PC-9 (cell line): ENCODE measurements at regions not wholly inside any gene's neighbourhood (a gene's known extent, or its start where the extent isn't known, plus 50 kb on each side); places are given as distances from the start of the nearest gene placed in this dataset.

Experiments used
- BruUV-seq: library from RNA; stranded (reverse); fragments of 400-500 nt; replicated peaks from 2 replicates; lab custom pipeline; 2021; lab: Mats Ljungman, UMichigan
- CTCF ChIA-PET: fragments of 300-600 bp; sonication (Branson Sonifier 250); formaldehyde crosslinking; loops from one replicate; lab custom pipeline; 2022; ENCODE audit warnings: antibody characterized with exemption; lab: Charles Lee
- POLR2A ChIA-PET: fragments of 300-600 bp; sonication (Branson Sonifier 250); formaldehyde crosslinking; loops from one replicate; lab custom pipeline; 2022; ENCODE audit warnings: antibody characterized with exemption; ENCODE audit not compliant: unreplicated experiment; lab: Charles Lee
- DNase-seq, 2 experiments: peaks; one replicate each; pipeline versions ENCODE4 v3.0.0 to v3.0.0-alpha.2; 2015 to 2022; ENCODE audit warnings: mixed read lengths in 1 of 2
- H2AFZ ChIP-seq: fragments of 200-600 bp; sonication (generic); 2 replicates; pipeline ENCODE4 v1.8.1; 2017; ENCODE audit warnings: antibody characterized with exemption
- H3F3A ChIP-seq: fragments of 200-600 bp; sonication (generic); 2 replicates; pipeline ENCODE4 v1.8.1; 2017; ENCODE audit warnings: antibody characterized with exemption, mild to moderate bottlenecking, low read depth; ENCODE audit not compliant: insufficient read depth
- H3K27ac ChIP-seq: fragments of 200-600 bp; sonication (generic); 2 replicates; pipeline ENCODE4 v1.6.1; 2016; ENCODE audit warnings: mixed run types
- H3K27me3 ChIP-seq: fragments of 200-600 bp; sonication (generic); 2 replicates; pipeline ENCODE4 v1.6.1; 2016; ENCODE audit warnings: low read depth, mixed run types; ENCODE audit not compliant: insufficient read depth
- H3K36me3 ChIP-seq: fragments of 200-600 bp; sonication (generic); 2 replicates; pipeline ENCODE4 v1.6.1; 2016; ENCODE audit warnings: low read depth, mixed run types
- H3K4me1 ChIP-seq: fragments of 200-600 bp; sonication (generic); replicated peaks from 2 replicates; pipeline ENCODE4 v1.6.1; 2016; ENCODE audit warnings: mixed run types; ENCODE audit not compliant: insufficient read depth
- H3K4me2 ChIP-seq: fragments of 200-600 bp; sonication (generic); 2 replicates; pipeline ENCODE4 v1.6.1; 2017; ENCODE audit warnings: mixed run types
- H3K4me3 ChIP-seq: fragments of 200-600 bp; sonication (generic); 2 replicates; pipeline ENCODE4 v1.6.1; 2016; ENCODE audit warnings: mixed run types
- H3K79me2 ChIP-seq: fragments of 200-600 bp; sonication (generic); 2 replicates; pipeline ENCODE4 v1.6.1; 2017; ENCODE audit warnings: low read depth, mixed run types
- H3K9me2 ChIP-seq: fragments of 200-600 bp; sonication (generic); 2 replicates; pipeline ENCODE4 v1.8.1; 2017; ENCODE audit warnings: mild to moderate bottlenecking; ENCODE audit not compliant: insufficient read depth
- H3K9me3 ChIP-seq: fragments of 200-600 bp; sonication (generic); 2 replicates; pipeline ENCODE4 v1.8.1; 2016; ENCODE audit warnings: low read depth; ENCODE audit not compliant: insufficient read depth
- H4K20me1 ChIP-seq: fragments of 200-600 bp; sonication (generic); 2 replicates; pipeline ENCODE4 v1.8.1; 2017; ENCODE audit not compliant: insufficient read depth
- EZH2 ChIP-seq: fragments of 200-600 bp; sonication (generic); IDR thresholded peaks from 2 replicates; pipeline ENCODE4 v1.8.0; 2017; ENCODE audit warnings: antibody characterized with exemption, low read depth
- intact Hi-C: fragments of 100-400 bp; cut with micrococcal nuclease; formaldehyde crosslinking; loops from one replicate; pipeline ENCODE4 v1.10.0; 2022; ENCODE audit not compliant: unreplicated experiment
- TF ChIP-seq, protein P1 (sequence below): fragments of 200-600 bp; sonication (generic); conservative IDR thresholded peaks from 2 replicates; pipeline ENCODE4 v1.6.1; 2017; ENCODE audit warnings: mixed run types, antibody characterized with exemption, mild to moderate bottlenecking, moderate library complexity

DNA sequence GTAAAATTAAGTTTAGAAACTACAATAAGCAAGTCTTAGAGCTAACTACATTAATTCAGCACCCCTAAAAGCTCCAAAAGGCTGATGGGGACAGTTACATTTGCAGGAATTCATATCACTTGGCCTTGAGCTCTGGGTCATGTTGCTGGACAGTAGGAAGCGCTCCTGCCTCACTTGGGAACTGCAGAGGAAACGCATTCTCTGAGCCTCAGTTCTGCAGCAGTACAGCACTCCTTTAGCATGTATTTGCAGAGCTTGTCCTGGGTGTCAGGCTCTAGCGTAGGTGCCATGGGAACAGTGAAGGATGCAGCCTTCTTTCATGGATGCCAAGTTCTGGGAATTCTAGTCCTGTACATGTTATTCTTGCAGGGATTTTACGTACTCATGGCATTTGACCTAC is 710.4 kb downstream of the IRX1 start:
- no peak for DNase-seq

DNA sequence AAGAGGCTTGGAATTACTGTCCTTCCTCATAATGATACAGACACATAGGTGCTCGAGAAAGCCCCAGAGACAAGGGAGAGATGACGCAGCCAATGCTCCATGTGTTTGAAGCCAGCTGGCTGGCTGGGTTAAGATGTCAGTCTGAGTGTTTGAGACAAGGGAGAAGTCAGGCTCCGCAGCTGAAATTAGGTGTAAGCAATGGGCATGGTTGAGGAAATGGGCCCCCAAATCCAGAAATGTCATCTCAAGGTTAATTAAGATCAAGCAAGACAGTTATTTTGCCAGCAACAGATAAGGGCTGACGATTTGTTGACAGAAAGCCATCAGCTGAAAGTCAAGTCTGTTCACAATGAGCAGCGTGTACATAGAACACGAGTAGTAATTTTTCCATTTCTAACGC is 713.4 kb downstream of the IRX1 start:
- TF ChIP-seq, protein P1, sequence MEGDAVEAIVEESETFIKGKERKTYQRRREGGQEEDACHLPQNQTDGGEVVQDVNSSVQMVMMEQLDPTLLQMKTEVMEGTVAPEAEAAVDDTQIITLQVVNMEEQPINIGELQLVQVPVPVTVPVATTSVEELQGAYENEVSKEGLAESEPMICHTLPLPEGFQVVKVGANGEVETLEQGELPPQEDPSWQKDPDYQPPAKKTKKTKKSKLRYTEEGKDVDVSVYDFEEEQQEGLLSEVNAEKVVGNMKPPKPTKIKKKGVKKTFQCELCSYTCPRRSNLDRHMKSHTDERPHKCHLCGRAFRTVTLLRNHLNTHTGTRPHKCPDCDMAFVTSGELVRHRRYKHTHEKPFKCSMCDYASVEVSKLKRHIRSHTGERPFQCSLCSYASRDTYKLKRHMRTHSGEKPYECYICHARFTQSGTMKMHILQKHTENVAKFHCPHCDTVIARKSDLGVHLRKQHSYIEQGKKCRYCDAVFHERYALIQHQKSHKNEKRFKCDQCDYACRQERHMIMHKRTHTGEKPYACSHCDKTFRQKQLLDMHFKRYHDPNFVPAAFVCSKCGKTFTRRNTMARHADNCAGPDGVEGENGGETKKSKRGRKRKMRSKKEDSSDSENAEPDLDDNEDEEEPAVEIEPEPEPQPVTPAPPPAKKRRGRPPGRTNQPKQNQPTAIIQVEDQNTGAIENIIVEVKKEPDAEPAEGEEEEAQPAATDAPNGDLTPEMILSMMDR, result no peak
- no peak for TF ChIP-seq EZH2
- H3K4me1 ChIP-seq, result no peaks in the 10 kb centered on the region
- BruUV-seq, result no TSS peak
- no peak overlapping the region for H3K4me3 ChIP-seq
- no peaks in the 10 kb centered on the region for H4K20me1 ChIP-seq
- peaks cover 5% of the 10 kb centered on the region; the same call in 1 of the 2 replicates for H3K27me3 ChIP-seq
- intact Hi-C loops, result no loop called here
- no peak overlapping the region for H3K4me2 ChIP-seq
- CTCF ChIA-PET, result no interaction called here
- no peak for DNase-seq
- H3K9me2 ChIP-seq, result no peaks in the 10 kb centered on the region
- H3K9me3 ChIP-seq, result no peaks in the 10 kb centered on the region
- no peak overlapping the region for H2AFZ ChIP-seq
- no peaks in the 10 kb centered on the region for H3F3A ChIP-seq
- no peak overlapping the region for H3K27ac ChIP-seq
- POLR2A ChIA-PET, result no interaction called here
- no peaks in the 10 kb centered on the region for H3K79me2 ChIP-seq
- H3K36me3 ChIP-seq, result no peaks in the 10 kb centered on the region

More for the DNA sequence above, 710.4 kb downstream of the IRX1 start:
- Histone ChIP-seq H3K4me1 (no peaks in the 10 kb centered on the region), H3K79me2 (no peaks in the 10 kb centered on the region), H3K36me3 (no peaks in the 10 kb centered on the region), H3K27ac (no peak overlapping the region), H3K4me3 (no peak overlapping the region), H3K4me2 (no peak overlapping the region), H3K9me2 (no peaks in the 10 kb centered on the region), H4K20me1 (no peaks in the 10 kb centered on the region), H3K9me3 (no peaks in the 10 kb centered on the region), H3K27me3 (peaks cover under 1% of the 10 kb centered on the region; the same call in 1 of the 2 replicates), H3F3A (no peaks in the 10 kb centered on the region), H2AFZ (no peak overlapping the region)
- POLR2A ChIA-PET, result no interaction called here
- CTCF ChIA-PET, result no interaction called here
- intact Hi-C loops, result no loop called here
- no TSS peak for BruUV-seq
- TF ChIP-seq, protein P1, result no peak
- TF ChIP-seq EZH2, result no peak

DNA sequence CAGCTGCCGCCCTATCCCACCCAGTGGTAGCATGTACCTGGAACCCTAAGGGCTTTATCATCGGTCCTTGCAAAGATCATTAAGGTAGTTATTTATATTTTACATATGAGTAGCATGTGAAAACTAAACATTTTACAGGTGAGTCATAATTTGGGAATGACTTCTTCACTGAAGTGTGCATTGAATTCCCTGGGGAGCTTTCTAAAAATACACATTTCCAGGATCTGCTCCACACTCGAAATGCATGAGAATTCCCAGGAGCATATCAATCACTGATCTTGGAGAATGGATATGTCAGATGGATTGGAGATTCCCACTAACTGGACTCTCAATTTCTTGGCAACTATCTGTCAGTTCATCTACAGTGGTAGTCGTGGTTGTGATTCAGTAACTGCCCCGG is 717.5 kb downstream of the IRX1 start:
- H3F3A ChIP-seq, result no peaks in the 10 kb centered on the region
- peaks cover 10% of the 10 kb centered on the region; the same call in 1 of the 2 replicates for H3K27me3 ChIP-seq
- no peaks in the 10 kb centered on the region for H3K9me3 ChIP-seq
- no peak overlapping the region for H3K27ac ChIP-seq
- TF ChIP-seq EZH2, result no peak
- TF ChIP-seq, protein P1, result no peak
- H3K4me3 ChIP-seq, result no peak overlapping the region
- POLR2A ChIA-PET, result no interaction called here
- H3K9me2 ChIP-seq, result 0 out of 2 replicates have a peak, but pooled peaks cover 2% of the 10 kb centered on the region
- no peak for DNase-seq
- no TSS peak for BruUV-seq
- no peaks in the 10 kb centered on the region for H3K79me2 ChIP-seq
- no peak overlapping the region for H3K4me2 ChIP-seq
- no peaks in the 10 kb centered on the region for H3K4me1 ChIP-seq
- intact Hi-C loops, result no loop called here
- no peak overlapping the region for H2AFZ ChIP-seq
- CTCF ChIA-PET, result no interaction called here
- H3K36me3 ChIP-seq, result no peaks in the 10 kb centered on the region
- H4K20me1 ChIP-seq, result no peaks in the 10 kb centered on the region
